ENCODE measurements at regions not wholly inside any gene's neighbourhood (a gene's known extent, or its start where the extent isn't known, plus 50 kb on each side); places are given as distances from the start of the nearest gene placed in this dataset.

DNA sequence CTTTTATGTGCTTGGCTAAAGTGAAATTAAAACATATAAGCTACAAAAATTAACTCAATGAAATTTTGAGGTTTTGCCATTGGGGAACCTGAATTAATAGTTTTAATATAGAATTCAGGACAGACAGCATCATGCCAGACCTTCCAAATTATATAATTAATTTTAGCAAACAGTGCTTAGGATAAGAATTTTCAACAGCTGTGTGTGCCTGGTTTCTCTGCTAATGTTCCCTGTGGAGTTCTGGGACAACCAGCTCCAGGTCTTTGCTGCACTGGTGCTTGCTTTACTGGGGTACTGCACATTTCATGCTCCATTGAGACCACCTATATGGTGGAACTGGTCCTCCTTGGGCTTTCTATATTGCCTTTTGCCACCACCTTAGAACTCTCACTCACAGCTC, 199.5 kb downstream of the NDFIP2 start:
- DNase-seq: no peak

DNA sequence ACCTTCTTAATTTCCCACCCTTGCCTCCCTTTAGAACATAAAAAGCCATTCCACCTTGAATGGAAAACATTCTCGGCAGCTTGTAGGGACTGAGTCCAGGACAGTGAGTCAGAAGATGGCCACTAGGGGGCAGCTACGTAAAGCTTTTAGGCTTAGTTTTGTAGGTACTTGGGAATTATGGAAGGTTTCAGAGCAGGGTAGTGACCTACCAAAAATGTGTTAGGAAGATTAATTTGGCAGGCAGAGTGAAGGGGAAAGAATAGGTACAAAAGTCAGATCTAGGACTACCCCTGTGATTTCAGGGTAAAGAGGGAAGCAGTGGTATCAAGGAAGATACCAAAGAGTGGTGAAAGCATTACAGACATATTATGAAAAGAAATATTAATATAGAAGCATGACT, 198.4 kb downstream of the NDFIP2 start:
- peak; percentile 64 for DNase-seq

GRCh38 chr13:79678100-79678499, 197.1 kb downstream of the NDFIP2 start:
- DNase-seq: no peak

- DNase-seq: no peak
These were observed 195.1 kb downstream of the NDFIP2 start for GRCh38 chr13:79675931-79676660.

- no peak for DNase-seq
These were observed 194.0 kb downstream of the NDFIP2 start for GRCh38 chr13:79674765-79675515.

GRCh38 chr13:79673993-79674377, 193.0 kb downstream of the NDFIP2 start:
- DNase-seq: no peak

DNA sequence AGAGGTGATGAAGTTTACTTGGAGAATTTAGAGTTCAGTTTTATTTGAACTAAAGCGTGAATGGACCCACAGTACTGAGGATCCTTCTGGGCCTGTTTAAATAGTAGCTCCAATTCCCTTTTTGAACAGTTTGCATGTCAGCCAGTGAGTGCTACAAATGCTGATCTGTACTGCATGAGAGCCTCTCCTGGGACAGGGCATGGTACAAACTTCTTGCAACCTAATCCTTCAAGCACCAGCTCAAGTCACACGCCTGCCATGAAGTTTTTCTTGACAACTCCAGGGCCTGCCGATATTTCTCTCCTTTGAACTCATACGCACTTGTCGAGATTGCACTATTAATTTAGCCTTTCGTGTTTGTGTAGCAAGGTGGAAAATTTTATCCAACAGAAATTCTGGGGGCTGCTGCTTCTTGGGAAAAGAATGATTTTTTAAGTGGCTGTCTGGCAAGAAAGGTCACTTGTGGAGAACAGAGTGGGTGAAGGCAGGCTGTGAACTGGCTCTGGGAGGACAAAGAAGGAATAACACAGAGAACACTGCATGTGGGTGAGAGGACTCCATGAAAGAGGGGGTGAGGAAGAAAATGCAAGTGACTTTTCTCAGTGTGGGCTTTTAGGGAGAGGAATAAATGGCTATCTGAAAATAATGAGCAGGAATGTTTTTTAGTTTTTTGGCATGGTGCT, 192.5 kb downstream of the NDFIP2 start:
- no peak for DNase-seq

- no peak for DNase-seq
These were observed 190.5 kb downstream of the NDFIP2 start for GRCh38 chr13:79671420-79671819.

DNA sequence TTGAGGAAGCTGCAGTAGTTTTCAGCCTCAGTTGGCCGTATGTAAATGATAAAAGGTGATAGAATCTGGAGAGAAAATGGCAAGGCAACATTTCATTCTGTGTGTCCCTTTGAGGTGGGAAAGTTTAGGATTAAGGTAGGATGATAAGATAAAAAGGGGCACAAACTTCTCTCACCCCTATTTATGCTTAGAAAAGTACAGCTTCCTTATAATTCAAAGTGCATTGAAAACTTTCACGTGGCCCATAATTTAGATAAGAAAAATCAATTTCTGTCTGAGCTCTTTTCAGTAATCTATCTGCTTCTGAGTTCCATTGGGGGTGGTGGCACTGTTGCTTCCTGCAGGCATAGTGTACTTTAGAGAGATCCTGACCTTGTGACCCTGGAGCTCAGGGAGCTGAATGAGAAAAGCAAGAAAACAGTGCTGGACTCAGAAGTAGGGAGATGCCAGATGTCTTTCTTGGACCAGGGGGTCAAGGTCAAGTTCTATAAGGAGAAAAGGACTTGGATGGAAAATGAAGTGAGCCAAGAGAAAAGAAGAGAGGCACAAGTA, 187.3 kb downstream of the NDFIP2 start:
- no peak for DNase-seq

GRCh38 chr13:79667771-79668170, 186.8 kb downstream of the NDFIP2 start:
- no peak for DNase-seq

GRCh38 chr13:79663977-79664636, 183.2 kb downstream of the NDFIP2 start:
- no peak for DNase-seq

DNA sequence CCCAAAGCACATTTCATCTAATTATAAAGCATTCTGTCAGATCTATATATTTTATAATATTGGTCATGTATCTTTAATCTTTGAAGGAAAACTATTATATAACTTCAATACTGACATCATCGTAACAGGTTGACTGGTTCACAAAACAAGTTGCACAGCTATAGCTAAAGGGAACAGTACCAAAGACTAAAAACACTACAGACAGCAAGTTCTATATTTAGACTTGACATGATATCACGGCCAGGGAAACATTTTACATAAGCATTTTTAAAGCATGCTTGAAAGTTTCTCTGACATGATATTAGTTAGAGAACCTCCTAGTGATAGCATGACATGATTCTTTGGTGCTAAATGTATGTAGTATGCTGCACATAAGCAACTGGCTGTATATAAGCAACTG, 182.5 kb downstream of the NDFIP2 start:
- no peak for DNase-seq

DNA sequence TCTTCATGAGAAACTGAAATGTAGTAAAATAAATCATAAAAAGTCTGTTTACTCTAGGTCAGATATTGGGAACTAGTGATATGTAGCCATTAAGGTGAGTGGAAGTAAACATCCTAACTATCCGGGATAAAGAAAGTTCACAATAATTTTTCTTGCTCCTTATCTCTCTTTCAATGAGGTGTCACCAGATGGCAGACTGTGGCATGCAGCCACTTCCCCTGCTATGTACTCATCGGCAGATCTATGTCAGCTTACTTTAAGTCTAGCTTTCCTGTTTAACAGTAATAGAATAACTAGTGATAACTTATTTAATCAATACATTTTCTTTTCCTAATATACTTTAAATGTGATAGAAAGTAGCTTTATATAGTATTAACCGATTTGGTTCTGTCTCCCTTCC, 181.9 kb downstream of the NDFIP2 start:
- DNase-seq: no peak

DNA sequence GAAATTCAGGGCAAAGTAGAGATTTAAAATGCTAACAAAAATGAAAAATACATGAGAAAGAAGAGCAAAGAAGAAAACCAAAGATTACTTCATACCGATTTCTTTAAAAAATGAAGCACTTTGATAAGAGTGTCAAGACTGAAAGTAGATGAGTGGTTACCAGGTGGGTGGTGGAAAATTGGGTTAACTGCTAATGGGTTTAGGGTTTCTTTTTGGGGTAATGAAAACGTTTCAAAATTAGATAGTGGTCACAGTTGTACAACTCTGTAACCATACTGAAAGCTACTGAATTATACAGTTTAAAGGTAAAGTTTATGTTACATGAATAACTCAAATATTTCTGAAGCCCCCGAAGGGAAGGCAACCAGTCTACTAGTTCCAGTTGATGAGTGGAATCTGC, 179.4 kb downstream of the NDFIP2 start:
- DNase-seq: no peak

DNA sequence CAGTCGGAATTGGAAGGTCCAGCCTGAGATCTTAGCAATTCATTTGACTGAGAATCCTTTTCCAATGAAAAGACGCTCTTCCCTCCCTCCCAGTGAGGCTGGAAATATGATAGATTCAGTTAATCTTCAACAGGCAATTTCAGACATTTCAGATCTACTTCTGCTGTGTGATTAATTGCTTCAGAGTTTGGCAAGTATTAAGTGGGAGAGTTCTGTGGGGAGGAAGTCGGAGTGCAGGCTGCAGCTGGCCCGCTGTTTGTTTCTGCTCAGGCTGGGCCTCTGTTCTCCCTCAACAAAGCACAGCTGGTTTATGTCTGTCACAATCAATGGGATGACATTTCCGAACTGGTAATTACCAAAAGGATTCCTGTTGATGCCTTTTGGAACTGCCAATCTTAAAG, 178.2 kb downstream of the NDFIP2 start:
- DNase-seq: no peak

DNA sequence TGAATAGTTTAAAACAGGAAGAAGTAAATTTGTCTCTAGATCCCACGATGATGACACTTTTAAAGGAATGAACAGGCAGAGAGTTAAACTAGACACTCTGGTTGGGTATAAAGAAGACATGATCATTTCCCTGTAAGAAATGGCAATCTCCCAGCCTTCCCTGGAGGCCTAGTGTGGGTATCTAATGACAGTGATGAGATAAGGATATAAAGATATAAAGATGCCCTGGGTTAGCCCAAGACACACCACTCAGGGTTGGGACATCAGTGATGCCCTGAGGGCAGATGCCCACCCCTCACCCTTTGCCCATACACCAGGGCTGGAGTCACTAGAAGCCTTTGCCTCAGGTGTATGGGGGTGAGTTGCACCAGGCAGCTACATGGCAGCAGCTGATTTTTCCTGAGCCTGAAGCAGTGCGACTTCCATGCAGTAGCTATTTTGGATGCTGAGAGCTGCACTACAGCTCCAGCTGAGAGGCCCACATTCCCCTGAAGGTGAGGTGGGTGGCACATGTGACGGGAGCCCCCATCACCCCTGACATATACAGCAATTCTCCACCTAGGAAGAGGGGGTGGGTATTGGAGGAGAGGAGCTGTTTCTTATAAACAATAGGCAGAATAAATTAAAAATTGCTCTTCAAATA, 177.5 kb downstream of the NDFIP2 start:
- DNase-seq: no peak

GRCh38 chr13:79655509-79655908, 174.6 kb downstream of the NDFIP2 start:
- DNase-seq: no peak

DNA sequence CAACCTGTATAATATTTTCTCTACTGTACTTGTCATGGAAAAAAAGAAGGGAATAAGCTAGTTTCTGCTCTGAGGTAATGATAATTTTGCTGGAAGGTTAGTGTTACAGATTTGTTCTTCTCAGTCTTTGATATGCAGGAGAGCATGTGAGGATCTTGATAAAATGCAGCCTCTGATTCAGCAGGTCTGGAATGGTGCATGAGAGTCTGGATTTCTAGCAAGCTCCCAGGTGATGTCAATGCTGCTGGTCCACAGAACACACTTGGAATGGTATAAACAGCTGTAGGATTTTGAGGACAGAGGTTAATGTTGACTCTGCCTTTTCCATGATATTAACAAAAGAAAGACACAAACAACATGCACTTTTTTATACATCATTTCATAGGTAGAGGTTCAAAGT, 173.6 kb downstream of the NDFIP2 start:
- no peak for DNase-seq

DNA sequence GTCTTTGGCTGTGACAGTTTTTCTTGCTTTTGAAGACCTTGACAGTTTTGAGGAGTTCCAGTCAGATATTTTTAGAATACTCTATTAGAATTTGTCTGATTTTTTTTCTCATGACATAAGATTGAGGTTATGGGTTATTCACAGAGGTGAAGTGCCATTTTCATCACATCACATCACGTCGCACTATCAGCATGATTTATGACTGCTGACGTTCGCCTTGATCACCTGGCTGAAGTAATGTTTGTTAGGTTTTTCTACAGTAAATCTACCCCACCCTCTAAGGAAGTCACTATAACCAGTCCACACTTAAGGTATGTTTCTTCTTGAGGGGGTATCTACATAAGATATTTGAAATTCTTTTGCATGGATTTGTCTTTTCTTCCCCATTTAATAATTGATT, 169.7 kb downstream of the NDFIP2 start:
- DNase-seq: no peak

DNA sequence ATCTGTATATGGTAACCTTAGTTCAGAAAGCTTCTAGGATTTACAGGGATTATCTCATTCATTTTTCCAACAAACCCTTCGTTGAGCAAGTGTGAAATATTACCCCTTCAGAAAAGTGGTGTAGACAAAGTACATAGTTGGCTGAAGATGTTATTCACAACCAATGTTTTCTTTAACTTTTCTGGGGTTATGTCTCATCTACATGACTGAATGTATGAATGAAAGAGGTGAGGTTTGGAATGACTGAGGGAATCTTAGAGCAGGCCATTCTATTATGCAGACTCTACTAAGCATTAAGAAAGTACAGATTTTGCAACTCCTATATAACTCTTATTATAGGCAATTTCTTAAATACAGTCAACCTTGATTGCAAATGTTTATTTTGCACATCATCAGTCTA, 167.2 kb downstream of the NDFIP2 start:
- no peak for DNase-seq

DNA sequence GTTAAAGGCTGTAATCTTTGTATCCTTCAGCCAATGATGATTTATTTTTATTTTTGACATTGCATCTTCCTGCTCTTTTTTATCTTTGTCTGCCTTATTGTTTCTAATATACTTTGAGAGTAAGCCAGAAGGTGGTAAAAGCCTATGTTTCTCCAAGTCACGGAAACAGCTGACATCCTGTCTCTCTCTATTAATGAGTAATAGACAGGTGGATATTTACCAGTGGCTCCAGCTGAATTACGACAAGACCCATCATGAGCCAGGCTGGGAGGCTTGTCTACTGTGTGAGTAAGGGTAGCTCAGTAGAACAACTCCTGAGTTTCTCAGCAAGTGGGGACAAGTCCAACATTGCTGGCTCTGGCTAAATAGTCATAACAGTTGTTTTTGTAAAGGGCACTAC, 166.6 kb downstream of the NDFIP2 start:
- no peak for DNase-seq

DNA sequence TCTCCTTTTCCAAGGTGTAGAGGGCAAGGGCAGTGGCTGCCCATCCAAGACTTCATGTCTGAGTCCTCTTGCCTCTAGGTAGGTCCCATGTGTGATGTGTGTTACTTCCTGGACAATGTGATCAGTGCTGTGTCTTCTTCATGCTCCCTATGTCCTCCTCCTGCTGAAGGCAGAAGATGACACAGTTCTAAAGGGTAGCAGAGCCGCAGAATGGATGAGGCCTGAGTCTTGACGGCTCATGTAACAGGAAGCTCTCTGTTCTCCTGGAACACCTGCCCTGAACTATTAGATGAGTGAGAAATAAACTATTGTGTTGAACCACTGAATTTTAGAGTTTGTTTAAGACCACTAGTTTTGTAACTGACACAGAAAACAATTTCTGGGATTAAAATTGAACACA, 165.9 kb downstream of the NDFIP2 start:
- DNase-seq: no peak

GRCh38 chr13:79645569-79645968, 164.6 kb downstream of the NDFIP2 start:
- no peak for DNase-seq
